ENCODE measurements at regions not wholly inside any gene's neighbourhood (a gene's known extent, or its start where the extent isn't known, plus 50 kb on each side); places are given as distances from the start of the nearest gene placed in this dataset.

- TF ChIP-seq ARID2 (IDR thresholded peaks at IDR 0.05): no peak
- TF ChIP-seq CTCF (IDR thresholded peaks at IDR 0.05 in 2 of 3, conservative IDR thresholded peaks at IDR 0.05 in 1 of 3; ENCODE audit: insufficient read depth in 2 of 3, low read depth in 1 of 3, low read length in 3 of 3): no peak
- no peak for TF ChIP-seq STAT6 (CRISPR knock-in tag; IDR thresholded peaks at IDR 0.05)
- no peak for TF ChIP-seq RFX5 (IDR thresholded peaks at IDR 0.05; ENCODE audit: low read depth, low read length)
- TF ChIP-seq, protein P1, sequence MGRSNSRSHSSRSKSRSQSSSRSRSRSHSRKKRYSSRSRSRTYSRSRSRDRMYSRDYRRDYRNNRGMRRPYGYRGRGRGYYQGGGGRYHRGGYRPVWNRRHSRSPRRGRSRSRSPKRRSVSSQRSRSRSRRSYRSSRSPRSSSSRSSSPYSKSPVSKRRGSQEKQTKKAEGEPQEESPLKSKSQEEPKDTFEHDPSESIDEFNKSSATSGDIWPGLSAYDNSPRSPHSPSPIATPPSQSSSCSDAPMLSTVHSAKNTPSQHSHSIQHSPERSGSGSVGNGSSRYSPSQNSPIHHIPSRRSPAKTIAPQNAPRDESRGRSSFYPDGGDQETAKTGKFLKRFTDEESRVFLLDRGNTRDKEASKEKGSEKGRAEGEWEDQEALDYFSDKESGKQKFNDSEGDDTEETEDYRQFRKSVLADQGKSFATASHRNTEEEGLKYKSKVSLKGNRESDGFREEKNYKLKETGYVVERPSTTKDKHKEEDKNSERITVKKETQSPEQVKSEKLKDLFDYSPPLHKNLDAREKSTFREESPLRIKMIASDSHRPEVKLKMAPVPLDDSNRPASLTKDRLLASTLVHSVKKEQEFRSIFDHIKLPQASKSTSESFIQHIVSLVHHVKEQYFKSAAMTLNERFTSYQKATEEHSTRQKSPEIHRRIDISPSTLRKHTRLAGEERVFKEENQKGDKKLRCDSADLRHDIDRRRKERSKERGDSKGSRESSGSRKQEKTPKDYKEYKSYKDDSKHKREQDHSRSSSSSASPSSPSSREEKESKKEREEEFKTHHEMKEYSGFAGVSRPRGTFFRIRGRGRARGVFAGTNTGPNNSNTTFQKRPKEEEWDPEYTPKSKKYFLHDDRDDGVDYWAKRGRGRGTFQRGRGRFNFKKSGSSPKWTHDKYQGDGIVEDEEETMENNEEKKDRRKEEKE (IDR thresholded peaks at IDR 0.05; ENCODE audit: borderline replicate concordance in 1 of 2, control insufficient read depth in 1 of 2, low read depth in 2 of 2, low read length in 1 of 2): no peak
- no peak for TF ChIP-seq ESRRA (IDR thresholded peaks at IDR 0.05; ENCODE audit: borderline replicate concordance, low read depth)
- no peak for TF ChIP-seq HMBOX1 (IDR thresholded peaks at IDR 0.05)
- TF ChIP-seq E2F4 (CRISPR knock-in tag; IDR thresholded peaks at IDR 0.05; ENCODE audit: low read depth): no peak
- no peak for TF ChIP-seq ZNF232 (CRISPR knock-in tag; IDR thresholded peaks at IDR 0.05)
- no peak for TF ChIP-seq CEBPB (tag; IDR thresholded peaks at IDR 0.05)
- TF ChIP-seq RAD21 (CRISPR knock-in tag; conservative IDR thresholded peaks at IDR 0.05 in 1 of 2, IDR thresholded peaks at IDR 0.05 in 1 of 2): no peak
Measured at GRCh38 chr18:59993560-59993959, 93.8 kb downstream of the PMAIP1 start.

Measured in K562 (cell line).